ENCODE measurements at regions not wholly inside any gene's neighbourhood (a gene's known extent, or its start where the extent isn't known, plus 50 kb on each side); places are given as distances from the start of the nearest gene placed in this dataset.

DNA sequence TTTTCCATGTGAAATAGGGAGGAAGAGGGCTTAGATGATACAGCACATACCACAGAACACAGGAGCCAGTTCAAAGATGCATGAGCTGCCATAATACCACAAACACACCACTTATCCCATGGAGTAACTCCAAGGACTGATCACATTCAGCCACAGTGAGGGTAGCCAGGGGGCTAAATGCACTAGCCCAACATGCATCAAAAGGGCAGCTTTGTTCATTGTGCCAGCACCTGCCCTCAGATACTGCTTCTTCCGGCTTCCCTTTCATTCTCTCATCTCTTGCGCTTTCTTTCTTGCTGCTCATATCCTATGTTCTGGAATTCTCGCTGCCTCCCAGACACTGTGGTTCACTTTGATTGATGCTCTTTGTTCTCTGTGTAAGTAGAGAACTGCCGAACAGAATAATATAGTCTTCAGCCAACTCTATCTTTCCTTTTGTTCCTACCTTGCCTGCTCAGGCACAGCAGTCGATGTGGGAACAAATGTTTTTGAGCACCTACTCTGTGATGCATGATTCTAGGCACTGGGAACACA is 50.0 kb upstream of the SYT6 start:
- Histone ChIP-seq H2BK20ac (ENCODE audit: low read depth, low read length, poor library complexity, severe bottlenecking) (no peak overlapping the region), H3K27me3 (ENCODE audit: insufficient read depth, low read length) (no peaks in the 10 kb centered on the region), H4K8ac (replicated peaks; ENCODE audit: insufficient read length, low read depth, low read length) (no peak overlapping the region), H4K91ac (ENCODE audit: insufficient read length, low read depth, low read length) (no peak overlapping the region), H3K23me2 (ENCODE audit: insufficient read length, low read depth, low read length, poor library complexity, severe bottlenecking) (no peaks in the 10 kb centered on the region), H4K20me1 (ENCODE audit: control insufficient read depth, insufficient read depth, insufficient read length) (no peaks in the 10 kb centered on the region), H3K79me1 (ENCODE audit: insufficient read depth, low read depth, low read length, poor library complexity, severe bottlenecking) (no peaks in the 10 kb centered on the region), H3K4me1 (ENCODE audit: insufficient read depth, low read length) (no peaks in the 10 kb centered on the region; the same call in none of the 2 replicates), H4K5ac (ENCODE audit: insufficient read length, low read depth, low read length) (no peak overlapping the region), H3K9ac (ENCODE audit: extremely low read depth, insufficient read length, low read length) (no peak overlapping the region), H3K56ac (ENCODE audit: insufficient read length, low read depth, low read length) (no peak overlapping the region), H3T11ph (ENCODE audit: low read length) (no peak overlapping the region), H2BK120ac (ENCODE audit: low read depth, low read length, poor library complexity, severe bottlenecking) (no peak overlapping the region), H2BK15ac (ENCODE audit: low read depth, low read length) (no peak overlapping the region), H3K18ac (ENCODE audit: insufficient read length, low read depth, low read length) (no peak overlapping the region), H2BK5ac (ENCODE audit: insufficient read length, low read length) (no peak overlapping the region), H3K79me2 (ENCODE audit: insufficient read depth, low read length) (no peaks in the 10 kb centered on the region), H3K4ac (ENCODE audit: low read depth, low read length) (no peak overlapping the region), H2AFZ (ENCODE audit: low read length) (peak overlapping the region; percentile 33), H2AK5ac (ENCODE audit: insufficient read length, low read length) (no peak overlapping the region), H3K23ac (ENCODE audit: insufficient read length, low read depth, low read length) (no peak overlapping the region), H3K27ac (ENCODE audit: insufficient read length, low read depth, low read length) (no peak overlapping the region), H2BK12ac (ENCODE audit: insufficient read length, low read depth, low read length) (no peak overlapping the region), H3K9me3 (ENCODE audit: control insufficient read depth, low read depth, low read length) (no peaks in the 10 kb centered on the region), H3K14ac (ENCODE audit: insufficient read depth, low read length) (no peak overlapping the region), H3K4me2 (ENCODE audit: insufficient read depth, insufficient read length, low read length) (no peak overlapping the region)
- TF ChIP-seq, protein P1, sequence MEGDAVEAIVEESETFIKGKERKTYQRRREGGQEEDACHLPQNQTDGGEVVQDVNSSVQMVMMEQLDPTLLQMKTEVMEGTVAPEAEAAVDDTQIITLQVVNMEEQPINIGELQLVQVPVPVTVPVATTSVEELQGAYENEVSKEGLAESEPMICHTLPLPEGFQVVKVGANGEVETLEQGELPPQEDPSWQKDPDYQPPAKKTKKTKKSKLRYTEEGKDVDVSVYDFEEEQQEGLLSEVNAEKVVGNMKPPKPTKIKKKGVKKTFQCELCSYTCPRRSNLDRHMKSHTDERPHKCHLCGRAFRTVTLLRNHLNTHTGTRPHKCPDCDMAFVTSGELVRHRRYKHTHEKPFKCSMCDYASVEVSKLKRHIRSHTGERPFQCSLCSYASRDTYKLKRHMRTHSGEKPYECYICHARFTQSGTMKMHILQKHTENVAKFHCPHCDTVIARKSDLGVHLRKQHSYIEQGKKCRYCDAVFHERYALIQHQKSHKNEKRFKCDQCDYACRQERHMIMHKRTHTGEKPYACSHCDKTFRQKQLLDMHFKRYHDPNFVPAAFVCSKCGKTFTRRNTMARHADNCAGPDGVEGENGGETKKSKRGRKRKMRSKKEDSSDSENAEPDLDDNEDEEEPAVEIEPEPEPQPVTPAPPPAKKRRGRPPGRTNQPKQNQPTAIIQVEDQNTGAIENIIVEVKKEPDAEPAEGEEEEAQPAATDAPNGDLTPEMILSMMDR (conservative IDR thresholded peaks at IDR 0.05) = no peak
- no peak overlapping the region for H3K27ac Mint-ChIP-seq
- no peak overlapping the region for H3K4me3 Mint-ChIP-seq
- H3K36me3 Mint-ChIP-seq (ENCODE audit: insufficient read depth in 1 of 3, low read depth in 3 of 3) = no peaks in the 10 kb centered on the region
- peaks cover 58% of the 10 kb centered on the region for H3K27me3 Mint-ChIP-seq (ENCODE audit: low read depth)
- H3K9me3 Mint-ChIP-seq = no peaks in the 10 kb centered on the region
- DNase-seq = no peak
- peaks cover 9 to 18% of the 10 kb centered on the region in 2 experiments for H3K4me1 Mint-ChIP-seq
- WGBS (ENCODE audit: extremely low coverage, insufficient read length, low lambda C conversion rate) = no CpG with 5 or more reads among the region's 5 CpGs
